IMR-90 (cell line): ENCODE measurements at regions not wholly inside any gene's neighbourhood (a gene's known extent, or its start where the extent isn't known, plus 50 kb on each side); places are given as distances from the start of the nearest gene placed in this dataset.
A peak's percentile ranks its signal among the peaks of the same experiment; 100 is the strongest.

Experiments
- ATAC-seq: fragments of 200-7000 bp; cut with Tn5 transposase; 2 replicates; pipeline ENCODE4 v1.9.1; 2020; ENCODE audit warnings: low read depth, mild to moderate bottlenecking, moderate library complexity
- BruUV-seq: library from RNA; stranded (reverse); fragments of 400-500 nt; replicated peaks from 2 replicates; lab custom pipeline; 2021; lab: Mats Ljungman, UMichigan
- CTCF ChIA-PET: fragments of 300-600 bp; formaldehyde crosslinking; extraction: SDS; loops from one replicate; lab custom pipeline; 2021; ENCODE audit warnings: antibody characterized with exemption; lab: Yijun Ruan, JAX
- POLR2A ChIA-PET: fragments of 300-600 bp; sonication (Branson Sonifier 250); formaldehyde crosslinking; loops from one replicate; lab custom pipeline; 2022; ENCODE audit warnings: antibody characterized with exemption; ENCODE audit not compliant: unreplicated experiment; lab: Charles Lee
- DNase-seq: peaks from one replicate; pipeline ENCODE4 v3.0.0; 2013
- H2AFZ ChIP-seq: replicated peaks from 2 replicates; pipeline ENCODE3; 2013; ENCODE audit warnings: low read length, mild to moderate bottlenecking; ENCODE audit not compliant: poor library complexity
- H2AK5ac ChIP-seq: 2 replicates; pipeline ENCODE4 v1.6.1; 2013; ENCODE audit warnings: low read depth, low read length, inconsistent platforms
- H2AK9ac ChIP-seq: replicated peaks from 2 replicates; pipeline ENCODE3; 2013; ENCODE audit warnings: mild to moderate bottlenecking, low read depth, low read length, moderate library complexity; ENCODE audit not compliant: poor library complexity
- H2BK120ac ChIP-seq: 2 replicates; pipeline ENCODE4 v1.6.1; 2013; ENCODE audit warnings: low read depth, low read length, inconsistent platforms
- H2BK15ac ChIP-seq: 3 replicates; pipeline ENCODE4 v1.6.1; 2013; ENCODE audit warnings: low read depth, low read length, inconsistent platforms
- H2BK20ac ChIP-seq: 2 replicates; pipeline ENCODE4 v1.6.1; 2013; ENCODE audit warnings: low read depth, mild to moderate bottlenecking, inconsistent platforms, low read length, moderate library complexity
- H2BK5ac ChIP-seq: 2 replicates; pipeline ENCODE4 v1.6.1; 2013; ENCODE audit warnings: mild to moderate bottlenecking, low read depth, low read length, inconsistent platforms; ENCODE audit not compliant: poor library complexity, severe bottlenecking
- H3K14ac ChIP-seq: replicated peaks from 2 replicates; pipeline ENCODE4 v1.6.1; 2013; ENCODE audit warnings: low read depth, low read length, inconsistent platforms
- H3K18ac ChIP-seq: 2 replicates; pipeline ENCODE4 v1.6.1; 2013; ENCODE audit warnings: low read depth, low read length, control low read depth
- H3K23ac ChIP-seq: 2 replicates; pipeline ENCODE4 v1.6.1; 2013; ENCODE audit warnings: low read depth, low read length, inconsistent platforms
- H3K27ac ChIP-seq: 2 replicates; pipeline ENCODE4 v1.5.1; 2013; ENCODE audit warnings: mild to moderate bottlenecking, control low read depth, low read length; ENCODE audit not compliant: insufficient read depth
- H3K27me3 ChIP-seq: 2 replicates; pipeline ENCODE4 v1.6.1; 2013; ENCODE audit warnings: low read length; ENCODE audit not compliant: control insufficient read depth, insufficient read depth
- H3K36me3 ChIP-seq: 2 replicates; pipeline ENCODE4 v1.6.1; 2013; ENCODE audit warnings: low read length, mixed read lengths; ENCODE audit not compliant: control insufficient read depth, insufficient read depth
- H3K4ac ChIP-seq: 2 replicates; pipeline ENCODE4 v1.6.1; 2013; ENCODE audit warnings: low read depth, low read length, inconsistent platforms
- H3K4me1 ChIP-seq: 2 replicates; pipeline ENCODE4 v1.6.1; 2013; ENCODE audit warnings: low read length, mixed read lengths; ENCODE audit not compliant: control insufficient read depth, insufficient read depth
- H3K4me2 ChIP-seq: 2 replicates; pipeline ENCODE4 v1.6.1; 2013; ENCODE audit warnings: low read depth, mild to moderate bottlenecking, control low read depth, low read length, moderate library complexity
- H3K4me3 ChIP-seq: 2 replicates; pipeline ENCODE4 v1.5.1; 2013; ENCODE audit warnings: low read depth, mild to moderate bottlenecking, control low read depth, low read length, moderate library complexity; ENCODE audit not compliant: insufficient read depth
- H3K56ac ChIP-seq: 2 replicates; pipeline ENCODE4 v1.6.1; 2013; ENCODE audit warnings: low read length, inconsistent platforms; ENCODE audit not compliant: insufficient read depth; ENCODE audit errors: extremely low read depth
- H3K79me1 ChIP-seq, 2 experiments: 2 replicates each; pipeline ENCODE4 v1.6.1; 2013; ENCODE audit warnings: low read length in 2 of 2, inconsistent platforms in 1 of 2, low read depth in 1 of 2
- H3K9ac ChIP-seq: 2 replicates; pipeline ENCODE4 v1.6.1; 2013; ENCODE audit warnings: low read depth, low read length, control low read depth
- H3K9me1 ChIP-seq: 2 replicates; pipeline ENCODE4 v1.6.1; 2013; ENCODE audit warnings: low read length, inconsistent platforms; ENCODE audit not compliant: insufficient read depth
- H3K9me3 ChIP-seq: 2 replicates; pipeline ENCODE4 v1.6.1; 2013; ENCODE audit warnings: low read length; ENCODE audit not compliant: control insufficient read depth, insufficient read depth
- H4K20me1 ChIP-seq: 2 replicates; pipeline ENCODE4 v1.6.1; 2013; ENCODE audit warnings: low read length, inconsistent platforms; ENCODE audit not compliant: insufficient read depth
- H4K5ac ChIP-seq: 2 replicates; pipeline ENCODE4 v1.6.1; 2013; ENCODE audit warnings: mild to moderate bottlenecking, low read depth, low read length, control low read depth
- H4K8ac ChIP-seq, 2 experiments: 2 replicates each; pipeline ENCODE4 v1.6.1; 2013; ENCODE audit warnings: low read depth in 2 of 2, low read length in 2 of 2, control low read depth in 1 of 2, inconsistent platforms in 1 of 2
- H4K91ac ChIP-seq: 2 replicates; pipeline ENCODE4 v1.6.1; 2013; ENCODE audit warnings: low read depth, low read length, inconsistent platforms; ENCODE audit not compliant: insufficient read depth
- BHLHE40 ChIP-seq: fragments of 150-350 bp; IDR thresholded peaks from 2 replicates; pipeline ENCODE4 v1.6.1; 2016; ENCODE audit warnings: mild to moderate bottlenecking, low read depth, low read length
- CEBPB ChIP-seq: IDR thresholded peaks from 2 replicates; pipeline ENCODE4 v1.6.1; 2012; ENCODE audit warnings: low read depth, low read length, improper control_type of control experiment
- CHD1 ChIP-seq: IDR thresholded peaks from 2 replicates; pipeline ENCODE4 v1.6.1; 2012; ENCODE audit warnings: low read depth, low read length, improper control_type of control experiment
- FOS ChIP-seq: fragments of 150-350 bp; IDR thresholded peaks from 2 replicates; pipeline ENCODE4 v1.6.1; 2016; ENCODE audit warnings: low read depth, low read length
- MAFK ChIP-seq: IDR thresholded peaks from 2 replicates; pipeline ENCODE4 v1.6.1; 2012; ENCODE audit warnings: low read depth, low read length, improper control_type of control experiment
- MAZ ChIP-seq: IDR thresholded peaks from 2 replicates; pipeline ENCODE4 v1.6.1; 2012; ENCODE audit warnings: low read depth, mild to moderate bottlenecking, low read length, improper control_type of control experiment, moderate library complexity, borderline replicate concordance
- MXI1 ChIP-seq: IDR thresholded peaks from 2 replicates; pipeline ENCODE4 v1.6.1; 2012; ENCODE audit warnings: low read depth, mild to moderate bottlenecking, low read length, moderate library complexity, borderline replicate concordance
- POLR2A ChIP-seq: IDR thresholded peaks from 2 replicates; pipeline ENCODE4 v1.6.1; 2012; ENCODE audit warnings: mild to moderate bottlenecking, low read depth, low read length
- RAD21 ChIP-seq: IDR thresholded peaks from 2 replicates; pipeline ENCODE4 v1.6.1; 2012; ENCODE audit warnings: low read length, improper control_type of control experiment
- RCOR1 ChIP-seq: IDR thresholded peaks from 2 replicates; pipeline ENCODE4 v1.6.1; 2012; ENCODE audit warnings: mild to moderate bottlenecking, low read length, improper control_type of control experiment; ENCODE audit not compliant: insufficient replicate concordance
- RFX5 ChIP-seq: IDR thresholded peaks from 2 replicates; pipeline ENCODE4 v1.8.0; 2012; ENCODE audit warnings: low read depth, mild to moderate bottlenecking, low read length, moderate library complexity
- SMC3 ChIP-seq: fragments of 150-350 bp; IDR thresholded peaks from 2 replicates; pipeline ENCODE4 v1.6.1; 2016; ENCODE audit warnings: low read depth, mild to moderate bottlenecking, antibody characterized with exemption, low read length, moderate library complexity
- WGBS, 2 experiments: methylation state at CpG; one replicate each; pipeline versions ENCODE4 v1.1.5 to v1.1.7; 2013; ENCODE audit warnings: missing lambda C conversion rate in 2 of 2; ENCODE audit not compliant: insufficient read length in 1 of 2; ENCODE audit errors: extremely low coverage in 2 of 2; 5-methylcytosine and 5-hydroxymethylcytosine counted together
- dilution Hi-C: fragments of 300-500 bp; cut with HindIII; formaldehyde crosslinking; loops from one replicate; pipeline ENCODE4 v1.14.3; 2018; ENCODE audit warnings: low sequenced_read_pairs; ENCODE audit not compliant: unreplicated experiment
- in situ Hi-C: fragments of 300-500 bp; cut with MboI; formaldehyde crosslinking; loops from 3 replicates; pipeline ENCODE4 v1.14.3; 2019; ENCODE audit warnings: low sequenced_read_pairs, inconsistent platforms, mixed read lengths
- intact Hi-C: fragments of 100-400 bp; cut with micrococcal nuclease; formaldehyde crosslinking; loops from 2 replicates; pipeline ENCODE4 v1.10.0; 2022
- TF ChIP-seq, protein P1 (sequence below): conservative IDR thresholded peaks from 2 replicates; pipeline ENCODE4 v1.5.1; 2012; ENCODE audit warnings: mild to moderate bottlenecking, low read depth, low read length, improper control_type of control experiment
- TF ChIP-seq, protein P2 (sequence below): fragments of 150-350 bp; IDR thresholded peaks from 2 replicates; pipeline ENCODE4 v1.6.1; 2017; ENCODE audit warnings: mild to moderate bottlenecking, antibody characterized with exemption, low read length, low read depth

DNA sequence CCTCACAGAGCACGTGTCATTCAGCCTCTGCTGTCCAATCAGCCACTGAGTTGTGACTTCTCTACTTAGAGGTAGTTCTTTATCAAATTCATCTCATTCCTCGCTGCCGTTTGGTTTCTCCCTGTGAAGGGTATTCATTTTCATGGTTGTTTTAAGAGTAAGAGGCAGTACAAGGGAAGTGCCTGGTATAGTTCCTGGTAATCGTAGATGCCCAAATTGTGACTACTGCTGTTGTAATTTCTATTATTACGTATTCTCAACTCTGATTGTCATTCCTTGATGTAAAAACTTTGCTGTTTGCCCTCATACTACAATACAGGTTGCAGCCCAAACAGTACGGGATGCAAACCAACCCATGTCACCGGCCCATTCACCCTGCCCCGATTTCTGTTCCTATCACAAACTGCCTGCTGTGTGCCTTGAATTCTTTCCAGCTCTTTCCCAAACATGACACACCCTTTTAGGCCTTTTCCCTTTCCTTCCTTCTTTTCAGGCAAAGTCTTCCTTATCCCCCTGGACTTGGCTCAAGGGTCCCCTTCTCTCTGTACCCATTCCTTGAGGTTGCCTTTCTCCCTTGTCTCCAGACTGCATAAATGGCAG, 93.0 kb downstream of the SLC25A47 start:
- dilution Hi-C loops = no loop called here
- TF ChIP-seq CHD1 = no peak
- TF ChIP-seq RAD21 = no peak
- TF ChIP-seq RFX5 = no peak
- TF ChIP-seq MAFK = no peak
- TF ChIP-seq SMC3 = no peak
- TF ChIP-seq BHLHE40 = no peak
- no peak for TF ChIP-seq RCOR1
- TF ChIP-seq FOS = no peak
- no peak for TF ChIP-seq POLR2A
- TF ChIP-seq, protein P1, sequence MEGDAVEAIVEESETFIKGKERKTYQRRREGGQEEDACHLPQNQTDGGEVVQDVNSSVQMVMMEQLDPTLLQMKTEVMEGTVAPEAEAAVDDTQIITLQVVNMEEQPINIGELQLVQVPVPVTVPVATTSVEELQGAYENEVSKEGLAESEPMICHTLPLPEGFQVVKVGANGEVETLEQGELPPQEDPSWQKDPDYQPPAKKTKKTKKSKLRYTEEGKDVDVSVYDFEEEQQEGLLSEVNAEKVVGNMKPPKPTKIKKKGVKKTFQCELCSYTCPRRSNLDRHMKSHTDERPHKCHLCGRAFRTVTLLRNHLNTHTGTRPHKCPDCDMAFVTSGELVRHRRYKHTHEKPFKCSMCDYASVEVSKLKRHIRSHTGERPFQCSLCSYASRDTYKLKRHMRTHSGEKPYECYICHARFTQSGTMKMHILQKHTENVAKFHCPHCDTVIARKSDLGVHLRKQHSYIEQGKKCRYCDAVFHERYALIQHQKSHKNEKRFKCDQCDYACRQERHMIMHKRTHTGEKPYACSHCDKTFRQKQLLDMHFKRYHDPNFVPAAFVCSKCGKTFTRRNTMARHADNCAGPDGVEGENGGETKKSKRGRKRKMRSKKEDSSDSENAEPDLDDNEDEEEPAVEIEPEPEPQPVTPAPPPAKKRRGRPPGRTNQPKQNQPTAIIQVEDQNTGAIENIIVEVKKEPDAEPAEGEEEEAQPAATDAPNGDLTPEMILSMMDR = no peak
- TF ChIP-seq, protein P2, sequence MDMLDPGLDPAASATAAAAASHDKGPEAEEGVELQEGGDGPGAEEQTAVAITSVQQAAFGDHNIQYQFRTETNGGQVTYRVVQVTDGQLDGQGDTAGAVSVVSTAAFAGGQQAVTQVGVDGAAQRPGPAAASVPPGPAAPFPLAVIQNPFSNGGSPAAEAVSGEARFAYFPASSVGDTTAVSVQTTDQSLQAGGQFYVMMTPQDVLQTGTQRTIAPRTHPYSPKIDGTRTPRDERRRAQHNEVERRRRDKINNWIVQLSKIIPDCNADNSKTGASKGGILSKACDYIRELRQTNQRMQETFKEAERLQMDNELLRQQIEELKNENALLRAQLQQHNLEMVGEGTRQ = no peak
- no peak for TF ChIP-seq MXI1
- TF ChIP-seq MAZ = no peak
- no peak for TF ChIP-seq CEBPB

More for the DNA sequence above, 93.0 kb downstream of the SLC25A47 start:
- in situ Hi-C loops = loop anchor here (10.0 to 25.0 kb wide), 2 partner anchors 229 to 821 kb away; no protein-coding TSS in a partner anchor
- CTCF ChIA-PET = interaction anchor here (1.7 kb wide), 2 partner anchors 7 to 230 kb away, joined by 10 to 22 read pairs; no protein-coding TSS in a partner anchor
- ATAC-seq (no peak), DNase-seq (no peak)
- WGBS, 2 experiments = 100% methylated on average over 3 of the region's 8 CpGs; no CpG with 5 or more reads in 1 of the 2 experiments
- H2BK5ac ChIP-seq = peak overlapping the region; percentile 31
- no peak overlapping the region for H3K9ac ChIP-seq
- no peaks in the 10 kb centered on the region for H3K36me3 ChIP-seq
- H2AFZ ChIP-seq = peak overlapping the region; percentile 2
- POLR2A ChIA-PET = interaction anchor here (0.5 kb wide), 1 partner anchor 226 kb away, joined by 6 read pairs; no protein-coding TSS in a partner anchor
- intact Hi-C loops = loop anchor here (2.0 kb wide), 1 partner anchor 31 kb away; no protein-coding TSS in a partner anchor
- no TSS peak for BruUV-seq
- no peaks in the 10 kb centered on the region for H3K9me3 ChIP-seq
- peaks cover 13% of the 10 kb centered on the region for H3K9me1 ChIP-seq
- H3K4me3 ChIP-seq = no peak overlapping the region
- peak overlapping the region; percentile 33 for H2AK9ac ChIP-seq
- H2BK20ac ChIP-seq = peak overlapping the region; percentile 52; the same call in 1 of the 2 replicates
- H3K4ac ChIP-seq = peak overlapping the region; percentile 10
- H3K23ac ChIP-seq = peak overlapping the region; percentile 60; the same call in 1 of the 2 replicates
- H2AK5ac ChIP-seq = peak overlapping the region; percentile 27
- H3K18ac ChIP-seq = no peak overlapping the region
- H4K8ac ChIP-seq = peak overlapping the region in 1 of 2 experiments; percentile 12; a peak in 1 of 4 replicates
- H3K4me2 ChIP-seq = no peak overlapping the region
- peaks cover 10% of the 10 kb centered on the region for H3K4me1 ChIP-seq
- no peaks in the 10 kb centered on the region for H3K27me3 ChIP-seq
- H4K5ac ChIP-seq = no peak overlapping the region
- no peak overlapping the region for H3K56ac ChIP-seq
- peaks cover 18% of the 10 kb centered on the region for H4K20me1 ChIP-seq
- H2BK120ac ChIP-seq = peak overlapping the region; percentile 47; the same call in 1 of the 2 replicates
- 0 out of 2 replicates have a peak overlapping the region, but pooled peaks have one; percentile 33 for H3K14ac ChIP-seq
- H3K79me1 ChIP-seq = peaks cover 4 to 24% of the 10 kb centered on the region in 2 experiments
- no peak overlapping the region for H3K27ac ChIP-seq
- peak overlapping the region; percentile 43; the same call in 2 of the 3 replicates for H2BK15ac ChIP-seq
- H4K91ac ChIP-seq = peak overlapping the region; percentile 70
